Endometrium (tissue), 2 donors: ENCODE measurements at regions not wholly inside any gene's neighbourhood (a gene's known extent, or its start where the extent isn't known, plus 50 kb on each side); places are given as distances from the start of the nearest gene placed in this dataset.
"Not testable (repeated sequence)": the region's sequence is repeated elsewhere in the genome, so short reads cannot be mapped to it uniquely, and the experiment has no call there.

ENCODE experiments used
- FAIRE-seq: peaks from 2 replicates; lab custom pipeline; 2012; peaks lifted over from hg19 to GRCh38; lab: Jason Lieb, UNC
- donor health status: control.
- donor health status: control.

GRCh38 chr14:44385906-44386305 lies 121.2 kb downstream of the FSCB start:
- FAIRE-seq, result no peak

- not testable (repeated sequence) for FAIRE-seq
Measured at GRCh38 chr14:44385296-44385695, 121.8 kb downstream of the FSCB start.

- FAIRE-seq, result not testable (repeated sequence)
Measured at GRCh38 chr14:44384601-44385293, 122.3 kb downstream of the FSCB start.

GRCh38 chr14:44384093-44384492 lies 123.0 kb downstream of the FSCB start:
- no peak for FAIRE-seq

GRCh38 chr14:44383636-44384035 lies 123.4 kb downstream of the FSCB start:
- no peak for FAIRE-seq

- no peak for FAIRE-seq
Measured at GRCh38 chr14:44379292-44379977, 127.6 kb downstream of the FSCB start.

GRCh38 chr14:44374906-44375305 lies 132.2 kb downstream of the FSCB start:
- FAIRE-seq, result no peak

- FAIRE-seq, result no peak
Measured at GRCh38 chr14:44372807-44373489, 134.1 kb downstream of the FSCB start.

GRCh38 chr14:44372231-44372630 lies 134.9 kb downstream of the FSCB start:
- no peak for FAIRE-seq

GRCh38 chr14:44370727-44371126 lies 136.4 kb downstream of the FSCB start:
- no peak for FAIRE-seq

- FAIRE-seq, result no peak
Measured at GRCh38 chr14:44369401-44370123, 137.5 kb downstream of the FSCB start.

GRCh38 chr14:44361083-44361482 lies 146.0 kb downstream of the FSCB start:
- no peak for FAIRE-seq

- no peak for FAIRE-seq
Measured at GRCh38 chr14:44353805-44354204, 153.3 kb downstream of the FSCB start.

- no peak for FAIRE-seq
Measured at GRCh38 chr14:44352201-44352600, 154.9 kb downstream of the FSCB start.

- FAIRE-seq, result no peak
Measured at GRCh38 chr14:44347316-44347715, 159.8 kb downstream of the FSCB start.

GRCh38 chr14:44341116-44341515 lies 166.0 kb downstream of the FSCB start:
- FAIRE-seq, result no peak

GRCh38 chr14:44339862-44340261 lies 167.2 kb downstream of the FSCB start:
- no peak for FAIRE-seq

GRCh38 chr14:44339231-44339630 lies 167.9 kb downstream of the FSCB start:
- FAIRE-seq, result no peak

- FAIRE-seq, result no peak
Measured at GRCh38 chr14:44317441-44317746, 189.7 kb downstream of the FSCB start.

- no peak for FAIRE-seq
Measured at GRCh38 chr14:44316647-44317440, 190.2 kb downstream of the FSCB start.

GRCh38 chr14:44309331-44309730 lies 197.8 kb downstream of the FSCB start:
- FAIRE-seq, result no peak

GRCh38 chr14:44300916-44301315 lies 206.2 kb downstream of the FSCB start:
- no peak for FAIRE-seq
